ENCODE measurements at regions not wholly inside any gene's neighbourhood (a gene's known extent, or its start where the extent isn't known, plus 50 kb on each side); places are given as distances from the start of the nearest gene placed in this dataset.

GRCh38 chr9:107863396-107863795, 373.8 kb upstream of the KLF4 start:
- TF ChIP-seq MYC (IDR thresholded peaks at IDR 0.05; ENCODE audit: low read depth, low read length) (no peak), POLR2A (IDR thresholded peaks at IDR 0.05; ENCODE audit: extremely low read depth, insufficient read length) (no peak), MAX (IDR thresholded peaks at IDR 0.05; ENCODE audit: low read depth, low read length) (no peak), CTCF (IDR thresholded peaks at IDR 0.05; ENCODE audit: low read depth, low read length) (no peak)
- no peak for DNase-seq (ENCODE audit: low read depth)

GRCh38 chr9:107862881-107863280, 373.3 kb upstream of the KLF4 start:
- no peak for DNase-seq (ENCODE audit: low read depth)
- no peak for TF ChIP-seq CTCF (IDR thresholded peaks at IDR 0.05; ENCODE audit: low read depth, low read length)
- TF ChIP-seq MAX (IDR thresholded peaks at IDR 0.05; ENCODE audit: low read depth, low read length) = no peak
- no peak for TF ChIP-seq MYC (IDR thresholded peaks at IDR 0.05; ENCODE audit: low read depth, low read length)
- no peak for TF ChIP-seq POLR2A (IDR thresholded peaks at IDR 0.05; ENCODE audit: extremely low read depth, insufficient read length)
- H3K4me3 ChIP-seq (ENCODE audit: low read depth, low read length) = no peak overlapping the region

More at GRCh38 chr9:107863396-107863795, 373.8 kb upstream of the KLF4 start:
- H3K4me3 ChIP-seq (ENCODE audit: low read depth, low read length) = no peak overlapping the region

- TF ChIP-seq POLR2A (IDR thresholded peaks at IDR 0.05; ENCODE audit: extremely low read depth, insufficient read length) (no peak), MYC (IDR thresholded peaks at IDR 0.05; ENCODE audit: low read depth, low read length) (no peak), CTCF (IDR thresholded peaks at IDR 0.05; ENCODE audit: low read depth, low read length) (no peak), MAX (IDR thresholded peaks at IDR 0.05; ENCODE audit: low read depth, low read length) (no peak)
- peak; percentile 35 for DNase-seq (ENCODE audit: low read depth)
- H3K4me3 ChIP-seq (ENCODE audit: low read depth, low read length) = no peak overlapping the region
Measured at GRCh38 chr9:107862323-107862722, 372.8 kb upstream of the KLF4 start.

GRCh38 chr9:107861075-107861474, 371.5 kb upstream of the KLF4 start:
- no peak overlapping the region for H3K4me3 ChIP-seq (ENCODE audit: low read depth, low read length)
- no peak for DNase-seq (ENCODE audit: low read depth)
- TF ChIP-seq POLR2A (IDR thresholded peaks at IDR 0.05; ENCODE audit: extremely low read depth, insufficient read length) (no peak), CTCF (IDR thresholded peaks at IDR 0.05; ENCODE audit: low read depth, low read length) (no peak), MAX (IDR thresholded peaks at IDR 0.05; ENCODE audit: low read depth, low read length) (no peak), MYC (IDR thresholded peaks at IDR 0.05; ENCODE audit: low read depth, low read length) (no peak)

- TF ChIP-seq CTCF (IDR thresholded peaks at IDR 0.05; ENCODE audit: low read depth, low read length) (no peak), MAX (IDR thresholded peaks at IDR 0.05; ENCODE audit: low read depth, low read length) (no peak), MYC (IDR thresholded peaks at IDR 0.05; ENCODE audit: low read depth, low read length) (no peak), POLR2A (IDR thresholded peaks at IDR 0.05; ENCODE audit: extremely low read depth, insufficient read length) (no peak)
- DNase-seq (ENCODE audit: low read depth) = no peak
- no peak overlapping the region for H3K4me3 ChIP-seq (ENCODE audit: low read depth, low read length)
Measured at GRCh38 chr9:107858260-107858659, 368.7 kb upstream of the KLF4 start.

GRCh38 chr9:107856633-107857032, 367.1 kb upstream of the KLF4 start:
- no peak overlapping the region for H3K4me3 ChIP-seq (ENCODE audit: low read depth, low read length)
- DNase-seq (ENCODE audit: low read depth) = no peak
- TF ChIP-seq MYC (IDR thresholded peaks at IDR 0.05; ENCODE audit: low read depth, low read length) (no peak), POLR2A (IDR thresholded peaks at IDR 0.05; ENCODE audit: extremely low read depth, insufficient read length) (no peak), CTCF (IDR thresholded peaks at IDR 0.05; ENCODE audit: low read depth, low read length) (no peak), MAX (IDR thresholded peaks at IDR 0.05; ENCODE audit: low read depth, low read length) (no peak)
